ENCODE measurements at regions not wholly inside any gene's neighbourhood (a gene's known extent, or its start where the extent isn't known, plus 50 kb on each side); places are given as distances from the start of the nearest gene placed in this dataset.

DNA sequence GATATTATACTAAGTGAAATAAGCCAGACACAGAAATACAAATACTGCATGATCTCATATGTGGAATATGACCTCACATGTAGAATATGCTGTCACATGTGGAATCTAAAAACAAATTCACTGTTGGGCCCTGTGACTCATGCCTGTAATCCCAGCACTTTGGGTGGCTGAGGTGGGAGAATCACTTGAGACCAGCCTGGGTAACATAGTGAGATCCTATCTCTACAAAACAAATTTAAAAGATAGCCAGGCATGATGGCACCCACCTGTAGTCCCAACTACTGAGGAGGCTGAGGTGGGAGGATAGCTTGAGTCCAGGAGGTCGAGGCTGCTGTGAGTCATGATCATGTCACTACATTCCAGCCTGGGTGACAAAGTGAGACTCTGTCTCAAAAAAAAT, 160.3 kb downstream of the PTEN start:
- DNase-seq = no peak

GRCh38 chr10:88026031-88026430, 162.6 kb downstream of the PTEN start:
- DNase-seq = no peak

DNA sequence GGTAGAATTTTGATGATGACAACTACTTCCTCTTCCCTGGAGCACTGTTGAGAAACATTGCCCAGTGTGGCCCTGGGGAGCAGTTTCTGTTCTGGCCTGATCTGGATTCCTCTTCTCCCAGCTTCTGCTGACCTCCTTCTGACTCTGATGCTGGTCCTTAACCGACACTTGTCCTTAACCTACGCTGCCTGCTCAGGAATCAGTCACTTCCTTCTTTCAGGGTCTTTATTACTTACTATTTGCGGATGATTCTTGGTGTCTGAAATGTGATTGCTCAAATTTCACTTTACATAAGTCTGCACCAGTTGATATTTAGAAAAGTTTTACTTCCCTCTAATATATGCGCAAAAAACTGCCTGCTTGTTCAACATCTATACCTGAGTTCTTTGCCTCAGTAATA, 164.1 kb downstream of the PTEN start:
- no peak for DNase-seq

DNA sequence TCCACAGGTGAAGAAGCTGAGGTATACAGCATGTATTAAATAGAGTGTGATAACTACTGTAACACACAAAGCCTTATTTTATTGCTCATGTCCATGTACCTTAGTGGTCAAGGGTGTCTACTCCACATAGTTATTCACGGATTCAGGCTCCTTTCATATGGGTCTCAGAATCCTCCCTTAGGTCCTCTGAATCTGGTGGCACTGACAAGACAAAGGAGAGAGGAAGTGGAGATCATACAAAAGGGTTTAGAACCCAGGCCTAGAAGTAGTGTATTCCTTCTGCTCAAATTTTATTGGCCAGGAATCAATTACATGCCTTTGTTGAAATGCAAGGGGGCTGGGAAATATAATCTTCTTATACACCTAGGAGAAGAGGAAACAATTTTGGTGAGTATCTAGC, 164.6 kb downstream of the PTEN start:
- no peak for DNase-seq

- no peak for DNase-seq
Measured at GRCh38 chr10:88028654-88029053, 165.2 kb downstream of the PTEN start.

GRCh38 chr10:88032566-88032965, 169.1 kb downstream of the PTEN start:
- DNase-seq = no peak

DNA sequence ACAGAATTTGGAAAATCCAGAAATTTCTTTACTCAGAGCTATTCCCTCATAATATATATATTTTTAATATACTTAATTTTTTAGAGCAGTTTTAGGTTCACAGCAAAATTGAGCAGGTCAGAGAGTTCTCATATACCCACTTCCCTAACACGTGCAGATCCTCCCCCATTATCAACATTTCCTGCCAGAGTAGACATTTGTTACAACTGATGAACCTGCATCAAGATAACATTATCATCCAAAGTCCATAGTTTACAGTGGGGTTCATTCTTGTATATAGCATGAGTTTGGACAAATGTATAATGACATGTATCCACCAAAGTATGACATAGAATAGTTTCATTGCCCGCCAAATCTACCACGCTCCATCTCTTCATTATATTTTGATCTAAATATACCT, 170.0 kb downstream of the PTEN start:
- no peak for DNase-seq

GRCh38 chr10:88033793-88034192, 170.4 kb downstream of the PTEN start:
- DNase-seq = no peak

DNA sequence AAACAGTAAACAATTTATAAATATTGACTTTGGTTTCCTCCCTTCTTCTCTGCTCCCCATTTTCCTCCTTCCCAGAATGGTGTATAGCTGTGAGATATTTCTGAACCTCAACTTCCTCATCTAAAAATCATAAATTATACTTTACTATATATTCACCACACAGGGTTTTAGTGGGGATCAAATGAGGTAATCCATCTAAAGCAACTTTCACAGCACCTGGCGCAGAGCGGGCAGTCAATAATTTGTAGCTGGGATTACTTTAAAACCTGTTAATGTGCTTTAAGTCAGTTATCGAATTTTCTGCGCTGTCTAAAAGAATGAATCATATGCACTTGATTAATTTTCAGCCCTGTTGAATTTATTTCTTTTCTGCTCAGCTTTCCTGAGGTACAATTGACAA, 172.7 kb downstream of the PTEN start:
- no peak for DNase-seq

DNA sequence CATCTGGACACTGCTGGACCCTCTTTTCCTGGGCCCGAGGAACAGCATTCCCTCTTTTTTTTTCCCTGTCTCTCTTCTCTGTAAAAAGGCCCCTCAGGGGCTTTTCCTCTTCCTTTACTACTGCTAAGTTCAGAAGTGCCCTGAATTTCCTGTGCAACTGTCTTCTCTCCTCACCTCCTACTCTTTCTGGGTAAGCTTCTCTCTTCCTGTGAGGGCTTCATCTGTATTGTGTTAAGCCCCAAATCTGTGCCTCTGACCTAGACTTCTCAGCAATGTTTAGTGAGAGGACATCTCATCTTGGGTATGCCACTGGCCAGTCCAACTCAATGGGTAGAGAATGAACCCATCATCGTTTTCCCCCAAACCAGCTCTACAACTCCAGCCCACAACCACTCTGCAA, 174.2 kb downstream of the PTEN start:
- DNase-seq = no peak

DNA sequence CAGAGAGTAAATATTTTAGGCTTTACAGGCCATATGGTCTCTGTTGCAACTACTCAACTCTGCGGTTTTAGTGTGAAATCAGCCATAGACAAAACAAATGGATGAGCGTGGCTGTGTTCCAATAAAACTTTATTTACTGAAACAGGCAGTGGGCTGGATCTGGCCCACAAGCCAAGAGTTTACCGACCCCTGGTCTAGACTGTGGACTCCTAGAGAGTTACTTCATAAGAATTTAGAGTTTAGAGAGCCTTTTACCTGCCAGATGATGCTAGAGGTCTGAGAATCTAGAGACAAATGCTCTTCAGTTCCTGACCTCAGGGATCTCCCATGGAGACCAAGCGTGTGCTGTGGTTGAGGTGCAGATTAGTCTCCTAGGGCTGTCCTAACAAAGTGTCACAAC, 174.8 kb downstream of the PTEN start:
- no peak for DNase-seq

- no peak for DNase-seq
Measured at GRCh38 chr10:88039496-88040200, 176.2 kb downstream of the PTEN start.

- no peak for DNase-seq
Measured at GRCh38 chr10:88041243-88042159, 178.1 kb downstream of the PTEN start.

DNA sequence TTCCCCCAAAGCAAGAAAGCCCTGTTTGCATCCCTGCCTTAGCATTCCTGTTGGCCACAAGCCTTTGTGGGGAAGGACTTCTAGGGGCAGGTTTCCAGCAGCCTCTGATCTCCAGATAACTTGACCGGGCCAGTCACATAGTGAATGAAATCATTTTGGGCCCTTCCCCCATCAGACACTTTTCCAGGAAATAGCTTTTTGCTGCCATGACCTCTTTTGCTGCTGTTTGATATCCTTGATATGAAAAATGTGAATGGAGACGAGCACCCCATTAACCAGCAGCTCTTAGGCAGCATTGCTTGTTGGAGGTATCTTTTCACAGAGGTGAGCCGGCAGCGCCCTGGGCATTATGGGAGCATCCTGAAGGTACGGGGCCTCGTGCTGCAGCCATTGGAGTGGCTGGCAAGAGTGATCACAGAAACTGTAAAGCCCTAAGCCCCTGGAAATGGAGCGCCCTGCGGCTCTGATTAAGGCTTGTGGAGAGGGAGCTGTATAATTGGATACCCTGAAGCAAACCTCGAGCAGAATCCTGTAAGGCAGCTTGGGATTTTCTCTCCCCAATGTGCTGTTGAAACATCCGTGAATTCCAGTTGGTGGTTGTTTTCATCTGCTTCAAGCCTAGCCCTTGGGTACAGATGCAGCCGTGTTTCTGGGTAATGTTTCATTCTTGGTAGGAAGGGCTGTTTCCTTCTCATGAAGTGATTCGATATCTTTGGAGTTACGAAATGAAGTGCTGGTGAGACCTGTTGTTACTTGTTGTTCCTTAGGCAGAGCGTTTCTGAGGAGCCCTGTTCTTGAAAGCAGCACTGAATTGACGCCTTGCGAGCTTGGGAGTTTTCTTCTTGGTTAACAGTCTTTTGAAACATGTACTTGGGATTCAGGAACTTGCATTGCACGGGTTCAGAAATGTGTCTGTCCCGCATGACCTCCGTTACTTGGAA, 179.0 kb downstream of the PTEN start:
- no peak for DNase-seq

GRCh38 chr10:88045096-88045495, 181.7 kb downstream of the PTEN start:
- DNase-seq = no peak

GRCh38 chr10:88045656-88046415, 182.4 kb downstream of the PTEN start:
- DNase-seq = no peak

- DNase-seq = no peak
Measured at GRCh38 chr10:88047579-88047978, 184.2 kb downstream of the PTEN start.

- DNase-seq = no peak
Measured at GRCh38 chr10:88048312-88048711, 184.9 kb downstream of the PTEN start.

DNA sequence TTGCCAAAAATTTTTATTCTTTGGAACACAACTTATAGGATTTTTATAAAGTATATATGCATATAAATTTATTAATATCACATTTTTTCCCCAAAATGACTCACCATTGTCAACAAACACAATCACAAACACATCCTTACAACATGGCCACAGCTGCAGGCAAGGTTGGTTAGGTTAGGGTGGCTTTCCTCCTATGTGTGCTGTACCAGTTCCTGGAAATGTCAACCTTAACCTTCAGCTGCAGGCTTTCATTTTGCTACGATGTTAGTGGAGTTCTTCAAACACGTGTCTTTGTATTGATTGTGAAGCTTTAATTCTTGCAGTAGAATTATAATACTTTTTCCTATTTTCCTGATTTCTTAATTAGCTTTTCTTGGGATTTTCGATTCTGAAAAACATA, 185.8 kb downstream of the PTEN start:
- DNase-seq = no peak

DNA sequence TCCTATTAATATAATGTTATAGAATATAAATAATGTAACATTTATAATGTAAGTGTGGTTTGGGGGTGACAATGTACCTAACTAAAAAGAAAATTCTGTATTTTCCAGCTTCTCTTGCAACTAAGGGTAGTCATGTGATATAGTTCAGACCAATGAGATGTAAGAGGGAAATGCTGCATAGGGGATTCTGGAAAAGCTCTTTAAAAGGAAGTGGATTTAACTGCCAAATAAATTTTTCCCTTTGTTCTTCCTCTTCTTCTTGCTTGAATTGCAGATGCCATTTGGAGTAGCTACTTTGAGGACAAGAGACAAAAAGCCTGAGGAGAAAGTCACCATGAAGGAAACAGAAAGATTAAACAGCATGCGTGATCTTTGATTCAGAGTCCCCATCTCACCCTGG, 194.3 kb downstream of the PTEN start:
- no peak for DNase-seq

- no peak for DNase-seq
Measured at GRCh38 chr10:88058750-88059149, 195.3 kb downstream of the PTEN start.

DNA sequence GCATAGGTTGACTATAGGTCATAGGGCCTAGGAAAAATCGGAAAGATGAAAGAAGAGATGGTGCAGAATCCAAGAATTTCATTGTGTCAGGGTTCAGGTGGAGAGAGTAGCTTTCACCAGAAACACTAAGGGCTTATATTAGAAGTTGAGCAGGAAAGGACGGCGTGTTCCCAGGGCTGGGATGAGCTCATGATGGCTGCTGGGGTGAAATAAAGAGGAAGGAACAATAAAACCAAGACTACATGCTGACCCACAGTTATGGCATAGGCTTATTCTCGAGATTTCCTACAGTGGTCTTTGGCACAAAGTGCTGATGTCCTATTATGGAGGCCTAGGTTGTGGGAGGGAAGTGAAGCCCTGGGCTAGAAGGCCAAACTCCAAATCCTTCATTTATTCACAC, 195.8 kb downstream of the PTEN start:
- DNase-seq = no peak
